Ishikawa (cell line): ENCODE measurements at regions not wholly inside any gene's neighbourhood (a gene's known extent, or its start where the extent isn't known, plus 50 kb on each side); places are given as distances from the start of the nearest gene placed in this dataset.

Experiments
- CEBPB ChIP-seq: IDR thresholded peaks from 2 replicates; pipeline ENCODE4 v1.6.1; 2012
- CREB1 ChIP-seq: IDR thresholded peaks from 2 replicates; pipeline ENCODE4 v1.6.1; 2012; ENCODE audit warnings: low read depth
- TCF12 ChIP-seq: IDR thresholded peaks from 2 replicates; pipeline ENCODE4 v1.6.1; 2012; ENCODE audit warnings: low read depth
- TEAD4 ChIP-seq: IDR thresholded peaks from 2 replicates; pipeline ENCODE4 v1.6.1; 2012
- USF1 ChIP-seq: IDR thresholded peaks from 2 replicates; pipeline ENCODE4 v1.6.1; 2012

DNA sequence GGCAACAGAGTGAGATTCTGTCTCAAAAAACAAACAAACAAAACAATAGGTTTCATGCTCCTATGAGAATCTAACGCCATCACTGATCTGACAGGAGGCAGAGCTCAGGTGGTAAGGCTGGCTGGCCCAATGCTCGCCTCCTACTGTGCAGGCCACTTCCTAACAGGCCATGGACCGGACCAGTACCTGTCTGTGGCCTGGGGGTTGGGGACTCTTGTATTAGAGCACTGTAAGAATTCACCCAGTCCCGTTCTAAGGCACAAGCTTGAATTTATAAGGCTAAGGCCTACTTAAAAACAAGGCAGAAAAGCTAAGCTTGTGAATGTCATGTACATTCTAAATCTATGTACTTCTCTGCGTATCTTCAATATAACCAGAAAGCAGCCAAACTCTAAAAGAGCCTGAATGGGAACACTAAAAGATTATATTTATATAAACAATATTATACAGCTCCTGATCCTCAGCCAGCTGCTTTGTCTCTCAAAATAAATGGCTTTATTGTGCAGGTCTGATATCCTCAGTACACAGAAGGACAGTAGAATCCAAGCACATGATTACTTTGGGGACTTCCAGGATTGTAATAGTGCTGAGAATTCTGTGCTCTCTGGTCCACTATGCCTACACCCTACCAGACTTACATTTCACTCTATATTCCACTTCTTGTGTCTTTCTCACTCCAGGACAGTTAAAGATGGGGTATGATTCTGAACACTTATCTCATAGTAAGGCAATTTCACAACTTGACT lies 64.5 kb upstream of the DST start:
- TF ChIP-seq TEAD4 = no peak
- no peak for TF ChIP-seq TCF12
- no peak for TF ChIP-seq CEBPB
- TF ChIP-seq CREB1 = no peak
- TF ChIP-seq USF1 = no peak
